SK-N-DZ (cell line): ENCODE measurements at regions not wholly inside any gene's neighbourhood (a gene's known extent, or its start where the extent isn't known, plus 50 kb on each side); places are given as distances from the start of the nearest gene placed in this dataset.

Experiments
- DNase-seq: peaks from one replicate; pipeline ENCODE4 v3.0.0-alpha.2; 2015; ENCODE audit warnings: low spot score

GRCh38 chr3:167895684-167896083 lies 160.2 kb downstream of the SERPINI1 start:
- DNase-seq = no peak

DNA sequence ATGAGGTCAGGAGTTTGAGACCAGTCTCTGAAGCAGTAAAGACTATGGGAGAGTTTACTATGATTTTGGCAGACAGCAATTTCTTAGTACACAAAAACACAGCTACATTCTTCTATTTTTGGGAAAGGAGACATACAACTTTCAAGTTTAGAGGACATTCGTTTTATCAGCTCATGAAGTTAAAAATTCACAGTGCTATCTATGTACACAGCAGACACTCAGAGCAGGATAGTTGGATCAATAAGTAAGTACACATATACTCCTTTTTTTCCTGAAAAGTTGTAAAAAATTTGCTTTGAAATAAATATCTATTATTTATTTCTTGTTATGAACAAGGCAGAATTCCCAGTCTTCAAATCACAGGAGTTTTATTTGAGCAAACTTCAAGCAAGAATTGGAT lies 159.7 kb downstream of the SERPINI1 start:
- no peak for DNase-seq

GRCh38 chr3:167892205-167892604 lies 156.7 kb downstream of the SERPINI1 start:
- no peak for DNase-seq

- DNase-seq = no peak
Measured at GRCh38 chr3:167887096-167887495, 151.6 kb downstream of the SERPINI1 start.

GRCh38 chr3:167886690-167887089 lies 151.2 kb downstream of the SERPINI1 start:
- no peak for DNase-seq

DNA sequence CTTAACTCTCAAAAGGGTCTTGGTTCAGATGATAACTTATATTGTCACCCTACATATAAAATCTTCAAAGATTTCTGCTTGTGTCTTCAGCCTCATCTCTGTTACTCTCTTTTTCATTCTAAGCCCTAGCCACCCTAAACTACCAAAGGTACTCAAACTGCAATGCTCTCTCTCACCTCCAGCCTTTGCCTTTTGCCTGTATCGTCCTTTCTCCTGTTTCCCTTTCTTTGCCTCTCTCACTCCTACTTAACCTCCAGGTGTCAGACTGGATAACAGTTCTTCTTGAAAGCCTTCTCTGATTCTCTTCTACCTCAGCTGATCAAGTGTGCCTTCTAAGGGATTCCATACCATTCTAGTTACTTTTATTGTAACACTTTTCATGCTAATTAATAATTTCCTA lies 149.8 kb downstream of the SERPINI1 start:
- DNase-seq = no peak

GRCh38 chr3:167884481-167884880 lies 149.0 kb downstream of the SERPINI1 start:
- no peak for DNase-seq

DNA sequence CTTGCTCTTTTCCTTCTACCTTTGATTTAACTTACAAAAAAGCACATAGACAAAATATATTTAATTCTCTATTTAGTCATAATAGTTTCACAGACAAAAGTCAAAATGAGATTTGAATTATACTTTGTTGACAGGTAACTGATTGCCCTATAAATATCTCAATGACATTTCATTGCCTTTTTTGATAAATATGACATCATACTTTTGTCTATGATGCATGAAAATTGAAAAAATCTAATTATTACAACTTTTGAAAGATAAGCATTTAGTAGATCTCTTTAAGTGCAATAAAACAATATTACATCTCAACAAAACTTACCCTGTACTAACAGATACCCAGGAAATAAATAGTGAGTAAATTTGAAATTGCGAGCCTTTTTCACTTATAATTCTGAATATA lies 147.9 kb downstream of the SERPINI1 start:
- DNase-seq = no peak

DNA sequence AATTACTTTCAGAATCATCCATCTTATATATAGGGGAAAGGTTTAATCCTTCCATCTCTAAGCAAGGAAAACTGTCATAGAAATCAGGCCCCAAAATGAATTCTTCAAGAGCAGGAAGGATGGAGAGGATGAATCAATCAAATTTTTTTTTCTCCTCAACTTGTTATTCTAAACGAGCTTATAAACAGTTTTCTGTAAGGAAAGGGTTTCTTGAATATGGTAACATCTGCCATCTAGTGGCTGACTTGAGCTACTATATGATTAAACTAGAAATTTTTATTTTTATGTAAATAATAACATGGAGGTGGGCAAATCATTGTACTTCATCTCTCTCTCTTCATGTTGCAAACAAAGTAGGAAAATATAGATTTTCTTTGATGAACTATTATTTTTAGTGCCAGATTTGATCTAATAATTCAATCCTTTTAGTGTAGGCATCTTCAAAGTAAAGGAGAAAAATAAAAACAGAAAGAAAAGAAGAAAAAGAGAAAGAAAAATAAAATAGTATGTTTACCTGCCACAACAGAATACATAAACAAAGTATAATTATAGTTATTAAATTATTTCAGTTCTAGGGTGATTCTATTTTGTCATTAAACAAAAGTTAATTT lies 146.6 kb downstream of the SERPINI1 start:
- peak; percentile 66 for DNase-seq

DNA sequence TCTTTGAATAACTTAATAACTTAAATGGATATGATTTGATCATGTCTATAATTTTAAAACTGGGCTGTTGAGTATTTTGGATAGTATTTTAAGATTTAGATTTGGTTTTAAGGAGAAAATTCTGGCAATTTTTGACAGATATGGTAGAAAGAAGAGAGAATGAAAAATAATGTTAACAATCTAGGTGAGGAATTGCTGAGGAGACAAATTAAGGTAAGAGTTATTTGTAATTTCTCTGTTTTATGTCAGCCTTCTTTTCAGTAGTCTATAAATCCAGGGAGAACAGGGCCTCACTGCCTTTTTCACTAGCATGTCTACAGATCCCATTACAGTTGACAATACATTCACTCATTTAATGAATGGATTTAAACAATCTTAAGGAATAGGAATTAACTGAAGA lies 144.7 kb downstream of the SERPINI1 start:
- peak; percentile 25 for DNase-seq

GRCh38 chr3:167876620-167877281 lies 141.2 kb downstream of the SERPINI1 start:
- no peak for DNase-seq
